ENCODE measurements at regions not wholly inside any gene's neighbourhood (a gene's known extent, or its start where the extent isn't known, plus 50 kb on each side); places are given as distances from the start of the nearest gene placed in this dataset.

DNA sequence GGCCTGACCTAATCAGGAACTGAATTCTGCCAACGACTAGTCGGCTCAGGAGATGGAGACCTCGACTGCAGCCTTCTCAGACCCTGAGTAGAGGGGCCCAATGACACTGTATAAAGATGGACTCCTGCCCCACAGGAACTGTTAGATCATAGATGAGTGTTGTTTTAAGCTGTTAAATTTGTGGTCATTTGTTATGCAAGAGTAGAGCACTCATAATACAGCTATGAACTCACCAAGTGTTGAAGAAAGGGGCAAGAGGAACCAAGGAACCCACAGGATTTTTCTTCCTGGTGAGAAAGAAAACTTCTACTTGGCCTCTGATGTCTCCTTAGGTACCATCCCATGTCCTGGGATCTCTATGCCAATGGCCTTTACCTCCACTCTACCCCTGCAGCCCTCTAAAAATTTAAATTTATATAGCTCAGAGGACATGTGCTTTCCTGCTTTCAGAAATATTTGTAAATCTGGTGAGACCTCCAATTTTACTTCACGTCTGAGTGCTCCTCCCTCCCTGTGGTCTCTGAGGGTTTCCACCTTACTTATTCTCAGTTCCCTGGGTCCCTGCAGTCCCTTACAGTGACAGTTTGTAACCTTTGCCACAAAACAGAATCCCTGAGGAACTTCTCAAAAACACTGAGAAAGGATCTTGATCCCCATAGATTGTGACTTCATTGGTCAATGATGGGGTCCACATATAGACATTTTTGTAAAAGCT is 256.3 kb upstream of the ARHGAP20 start:
- TF ChIP-seq POLR2A (IDR thresholded peaks at IDR 0.05) (no peak), POLR2AphosphoS5 (IDR thresholded peaks at IDR 0.05) (no peak)
- TF ChIP-seq, protein P1, sequence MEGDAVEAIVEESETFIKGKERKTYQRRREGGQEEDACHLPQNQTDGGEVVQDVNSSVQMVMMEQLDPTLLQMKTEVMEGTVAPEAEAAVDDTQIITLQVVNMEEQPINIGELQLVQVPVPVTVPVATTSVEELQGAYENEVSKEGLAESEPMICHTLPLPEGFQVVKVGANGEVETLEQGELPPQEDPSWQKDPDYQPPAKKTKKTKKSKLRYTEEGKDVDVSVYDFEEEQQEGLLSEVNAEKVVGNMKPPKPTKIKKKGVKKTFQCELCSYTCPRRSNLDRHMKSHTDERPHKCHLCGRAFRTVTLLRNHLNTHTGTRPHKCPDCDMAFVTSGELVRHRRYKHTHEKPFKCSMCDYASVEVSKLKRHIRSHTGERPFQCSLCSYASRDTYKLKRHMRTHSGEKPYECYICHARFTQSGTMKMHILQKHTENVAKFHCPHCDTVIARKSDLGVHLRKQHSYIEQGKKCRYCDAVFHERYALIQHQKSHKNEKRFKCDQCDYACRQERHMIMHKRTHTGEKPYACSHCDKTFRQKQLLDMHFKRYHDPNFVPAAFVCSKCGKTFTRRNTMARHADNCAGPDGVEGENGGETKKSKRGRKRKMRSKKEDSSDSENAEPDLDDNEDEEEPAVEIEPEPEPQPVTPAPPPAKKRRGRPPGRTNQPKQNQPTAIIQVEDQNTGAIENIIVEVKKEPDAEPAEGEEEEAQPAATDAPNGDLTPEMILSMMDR (IDR thresholded peaks at IDR 0.05 in 8 of 11, conservative IDR thresholded peaks at IDR 0.05 in 3 of 11) = no peak

Data from spleen (tissue), 7 donors.